Suppressor macrophage (primary cell): ENCODE measurements at regions not wholly inside any gene's neighbourhood (a gene's known extent, or its start where the extent isn't known, plus 50 kb on each side); places are given as distances from the start of the nearest gene placed in this dataset.

Source experiments
- DNase-seq, 4 experiments: peaks; one replicate each; pipeline ENCODE4 v3.0.0-alpha.2; 2020 to 2022

GRCh38 chr18:73918816-73919215, 228.8 kb downstream of the FBXO15 start:
- no peak for DNase-seq

DNA sequence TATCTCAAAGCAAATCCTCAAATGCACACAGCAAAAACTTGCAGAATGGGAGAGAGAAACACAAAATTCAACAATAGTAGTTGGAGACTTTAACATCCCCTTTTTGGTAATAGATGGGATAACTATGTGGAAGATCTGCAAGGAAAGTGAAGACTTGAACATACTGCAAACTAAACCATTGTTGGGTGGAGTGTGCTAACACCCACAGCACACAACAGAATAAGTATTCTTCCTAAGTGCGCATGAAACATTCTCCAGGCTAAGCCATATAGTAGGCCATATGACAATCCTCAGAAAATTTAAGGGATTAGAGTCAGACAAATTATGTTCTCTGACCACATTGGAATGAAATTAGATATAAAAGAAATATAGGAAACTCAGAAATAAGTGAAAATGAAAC, 230.6 kb downstream of the FBXO15 start:
- DNase-seq: no peak

DNA sequence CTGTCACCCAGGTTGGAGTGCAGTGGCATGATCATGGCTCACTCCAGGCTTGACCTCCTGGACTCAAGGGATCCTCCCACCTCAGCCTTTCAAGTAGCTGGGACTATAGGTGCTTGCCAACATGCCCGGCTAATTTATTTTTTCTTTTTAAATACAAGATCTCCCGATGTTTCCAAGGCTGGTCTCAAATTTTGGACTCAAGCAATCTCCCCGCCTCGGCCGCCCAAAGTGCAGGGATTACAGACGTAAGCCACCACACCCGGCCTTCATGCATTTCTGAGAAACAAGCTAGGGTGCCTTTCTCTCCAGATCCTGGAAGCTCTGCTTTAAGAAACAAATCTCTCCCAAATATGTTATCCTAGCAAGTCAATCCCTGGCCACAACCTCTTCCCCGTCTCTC, 234.1 kb downstream of the FBXO15 start:
- DNase-seq: no peak

DNA sequence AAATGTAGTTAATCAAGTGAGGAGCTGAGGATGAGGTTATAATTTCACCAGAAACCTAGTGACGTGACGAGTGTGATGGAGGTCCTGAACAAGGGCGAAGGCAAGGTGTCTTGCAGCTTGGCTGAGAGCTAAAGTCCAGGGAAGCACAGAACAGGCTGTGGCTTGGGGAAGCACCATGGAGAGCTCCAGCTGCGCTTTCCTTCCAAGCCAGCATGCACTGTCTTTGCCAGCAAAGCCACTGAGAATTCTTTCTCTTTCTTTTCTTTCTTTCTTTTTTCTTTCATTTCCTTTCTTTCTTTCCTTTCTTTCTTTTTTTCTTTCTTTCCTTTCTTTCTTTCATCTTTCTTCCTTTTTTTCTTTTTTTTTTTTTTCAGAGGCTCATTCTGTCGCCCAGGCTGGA, 239.3 kb downstream of the FBXO15 start:
- DNase-seq: peak in 3 of 4 experiments; percentile 19 to 29 (median 20)

GRCh38 chr18:73901566-73901965, 246.1 kb downstream of the FBXO15 start:
- DNase-seq: no peak

DNA sequence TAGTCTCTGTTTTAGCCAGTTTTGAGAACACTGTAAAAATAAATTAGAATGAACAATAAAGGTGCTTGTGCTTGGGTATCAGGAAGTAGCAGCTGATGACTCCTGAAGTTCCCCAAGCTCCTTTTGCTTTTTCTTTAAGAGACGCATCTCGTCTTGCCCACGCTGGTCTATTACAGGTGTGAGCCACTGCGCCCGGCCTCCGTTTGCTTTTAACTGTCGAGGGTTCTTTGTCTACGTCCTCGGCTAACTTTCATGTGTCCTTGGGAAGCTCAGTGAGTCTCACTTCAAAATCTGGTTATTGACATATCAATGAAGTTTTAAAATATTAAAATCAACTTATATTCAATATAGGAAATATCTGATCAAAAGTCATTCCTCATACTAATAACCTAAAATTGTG, 246.5 kb downstream of the FBXO15 start:
- no peak for DNase-seq

GRCh38 chr18:73900106-73900835, 247.4 kb downstream of the FBXO15 start:
- DNase-seq: no peak

- DNase-seq: no peak
Measured at GRCh38 chr18:73897517-73897916, 250.1 kb downstream of the FBXO15 start.

DNA sequence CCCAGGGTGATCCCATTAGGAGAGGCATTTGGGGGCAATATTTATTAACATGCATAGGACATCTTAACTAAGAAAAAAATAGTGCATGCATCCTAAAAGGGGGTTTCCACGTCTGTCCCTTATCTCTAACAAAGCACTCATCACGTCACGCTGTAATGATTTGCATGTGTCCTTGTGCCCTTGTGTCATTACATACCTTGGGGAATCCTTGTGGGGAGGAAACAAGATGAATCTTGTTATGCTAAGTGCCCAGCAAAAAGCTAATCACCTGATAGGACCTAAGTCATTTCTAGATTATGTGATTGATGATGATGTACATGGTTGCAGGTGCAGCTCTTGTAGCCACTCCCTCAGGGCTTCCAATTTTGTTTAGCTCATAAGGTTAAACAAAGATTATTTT, 250.9 kb downstream of the FBXO15 start:
- DNase-seq: no peak

- no peak for DNase-seq
Measured at GRCh38 chr18:73895701-73896100, 251.9 kb downstream of the FBXO15 start.

GRCh38 chr18:73893880-73894279, 253.8 kb downstream of the FBXO15 start:
- DNase-seq: no peak

GRCh38 chr18:73891572-73892421, 255.8 kb downstream of the FBXO15 start:
- DNase-seq: peak in 3 of 4 experiments; percentile 2 to 16 (median 9)

DNA sequence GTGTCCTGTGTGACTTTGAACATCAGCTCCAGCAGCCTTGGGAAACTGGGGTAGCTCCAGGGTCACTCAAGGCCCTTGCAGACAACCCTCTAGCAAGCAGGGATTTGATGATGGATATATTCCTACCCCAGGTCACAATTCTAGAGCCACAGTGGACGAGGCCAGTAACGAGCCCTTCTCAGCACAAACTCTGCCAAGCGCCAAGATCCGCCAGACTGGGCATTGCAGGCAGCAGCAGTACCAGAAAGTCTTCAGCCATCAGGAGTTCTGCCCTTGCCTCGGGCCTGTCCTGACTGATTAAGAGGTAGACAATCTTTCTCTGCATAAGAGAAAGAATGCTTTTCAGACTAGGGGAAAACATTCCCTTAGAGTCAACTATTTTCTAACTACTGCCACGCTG, 259.1 kb downstream of the FBXO15 start:
- DNase-seq: no peak

DNA sequence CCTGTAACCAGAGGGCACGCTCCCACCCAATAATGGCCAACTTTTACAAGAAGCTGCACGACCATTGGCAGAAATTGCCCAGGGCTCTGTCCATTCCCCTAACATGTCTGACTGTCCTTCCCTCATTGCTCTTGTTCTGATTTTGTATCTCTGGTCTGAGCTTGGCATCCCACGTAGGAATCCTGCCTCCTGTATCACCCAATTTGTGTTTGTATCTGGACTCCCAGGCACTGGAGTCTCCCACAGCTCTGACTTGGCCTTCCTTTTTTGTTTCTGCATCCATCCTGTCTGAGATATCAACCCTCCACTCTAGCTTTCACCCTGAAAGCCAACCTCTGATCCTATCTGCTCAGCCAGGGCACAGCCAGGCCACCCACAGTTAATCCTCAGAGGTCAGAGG, 259.8 kb downstream of the FBXO15 start:
- no peak for DNase-seq

GRCh38 chr18:73884868-73885267, 262.8 kb downstream of the FBXO15 start:
- no peak for DNase-seq

- no peak for DNase-seq
Measured at GRCh38 chr18:73881396-73881917, 266.2 kb downstream of the FBXO15 start.

DNA sequence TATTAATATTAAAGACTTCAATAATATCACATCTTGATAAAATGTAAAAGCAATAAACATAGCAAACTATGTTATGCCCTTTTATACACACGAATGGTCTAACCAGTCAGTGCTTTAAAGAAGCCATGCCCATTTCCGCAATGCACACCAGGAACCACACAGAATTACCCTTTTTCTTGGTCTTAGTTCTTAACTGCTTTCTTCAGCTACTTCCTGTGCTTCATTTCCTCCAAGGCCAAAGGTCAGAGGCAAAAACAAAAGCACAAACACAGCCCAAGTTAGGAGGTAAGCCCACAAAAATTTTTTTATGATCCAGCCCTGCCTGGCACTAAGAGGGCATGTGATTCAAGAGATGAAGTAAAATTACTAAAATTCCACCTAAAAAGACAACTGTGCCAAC, 267.2 kb downstream of the FBXO15 start:
- no peak for DNase-seq

DNA sequence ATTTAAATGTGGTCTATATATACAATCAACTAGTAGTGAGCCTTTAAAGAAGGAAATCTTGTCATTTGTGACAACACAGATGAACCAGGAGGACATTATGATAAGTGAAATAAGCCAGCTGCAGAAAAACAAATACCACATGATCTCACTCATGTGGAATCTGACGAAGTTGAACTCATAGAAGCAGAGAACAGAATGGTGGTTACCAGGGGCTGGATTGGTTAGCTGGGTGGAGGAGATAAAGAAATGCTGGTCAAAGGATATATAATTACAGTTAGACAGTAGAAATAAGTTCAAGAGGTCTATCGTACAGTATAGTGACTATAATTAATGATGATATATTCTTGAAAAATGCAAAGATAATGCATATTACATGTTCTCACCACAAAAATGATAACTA, 267.9 kb downstream of the FBXO15 start:
- no peak for DNase-seq

- no peak for DNase-seq
Measured at GRCh38 chr18:73879328-73879727, 268.3 kb downstream of the FBXO15 start.

- DNase-seq: no peak
Measured at GRCh38 chr18:73869182-73869581, 278.5 kb downstream of the FBXO15 start.

DNA sequence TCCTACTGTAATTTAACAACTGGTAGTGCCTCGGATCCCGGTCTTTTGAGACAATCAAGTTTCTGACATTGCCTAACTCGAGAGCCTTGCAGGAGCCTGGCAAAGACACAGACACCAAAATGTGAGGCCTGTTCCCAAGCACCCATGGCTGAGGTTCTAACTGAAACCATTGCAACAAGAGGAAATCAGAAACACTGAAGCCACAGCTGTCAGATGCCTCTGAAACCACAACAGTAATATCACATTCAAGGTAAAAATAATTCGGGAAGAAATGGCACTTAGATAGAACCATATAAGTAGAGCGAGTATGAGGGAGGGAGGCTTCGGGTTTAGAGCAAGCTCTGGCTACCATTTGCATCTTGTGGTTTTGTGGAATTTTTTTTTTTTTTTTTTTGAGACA, 285.9 kb downstream of the FBXO15 start:
- no peak for DNase-seq

GRCh38 chr18:73859837-73860397, 287.7 kb downstream of the FBXO15 start:
- no peak for DNase-seq

DNA sequence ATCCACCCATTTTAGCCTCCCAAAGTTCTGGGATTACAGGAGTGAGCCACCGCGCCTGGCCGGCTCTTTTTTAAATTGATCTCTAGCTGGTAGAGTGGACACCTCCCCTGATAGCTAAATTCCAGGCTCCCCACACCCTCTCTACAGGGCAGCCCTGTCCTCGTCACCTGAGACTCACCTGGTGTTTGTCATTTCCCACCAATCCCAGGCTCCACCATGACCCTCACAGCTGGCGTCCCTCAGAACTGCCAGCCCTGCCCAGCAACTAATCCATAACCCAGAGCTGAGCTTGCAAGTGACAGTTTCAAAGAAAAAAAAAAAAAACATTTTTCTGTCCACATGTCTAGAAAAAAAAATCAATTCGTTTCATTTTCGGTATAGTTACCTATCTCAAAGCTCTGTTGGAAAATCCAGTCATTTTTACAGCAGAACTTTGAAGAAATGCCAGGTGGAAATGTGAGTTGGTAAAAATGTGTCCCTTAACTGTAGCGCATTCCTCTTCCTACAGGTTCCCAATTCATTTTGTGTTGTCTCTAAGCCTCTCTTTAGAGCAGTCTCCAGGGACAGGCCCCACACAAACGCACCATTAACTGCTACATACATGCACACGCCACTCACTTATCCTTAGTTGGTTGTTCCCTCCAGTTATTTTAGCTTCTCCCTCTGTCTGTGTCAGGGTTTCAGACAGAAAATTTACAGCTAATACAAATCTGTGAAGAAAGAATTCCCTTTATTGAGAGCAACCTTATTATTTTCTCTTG, 294.7 kb downstream of the FBXO15 start:
- no peak for DNase-seq
